ENCODE measurements at regions not wholly inside any gene's neighbourhood (a gene's known extent, or its start where the extent isn't known, plus 50 kb on each side); places are given as distances from the start of the nearest gene placed in this dataset.

DNA sequence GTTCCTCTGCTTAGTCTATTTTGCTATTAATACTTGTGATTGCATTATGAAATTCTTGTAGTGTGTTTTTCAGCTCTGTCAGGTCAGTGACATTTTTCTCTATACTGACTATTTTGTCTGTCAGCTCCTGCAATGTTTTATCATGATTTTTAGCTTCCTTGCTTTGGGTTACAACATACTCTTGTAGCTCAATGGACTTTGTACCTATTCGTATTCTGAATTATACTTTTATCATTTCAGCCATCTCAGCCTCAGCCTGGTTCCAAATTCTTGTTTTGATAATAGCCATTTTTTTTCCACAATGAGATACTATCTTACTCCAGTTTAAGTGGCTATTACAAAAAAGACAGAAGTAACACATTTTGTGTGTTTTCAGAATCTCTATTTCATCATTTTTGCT lies 204.2 kb upstream of the ONECUT1 start:
- POLR2A ChIA-PET: no interaction called here
- H3K9ac ChIP-seq: no peak overlapping the region

More for the DNA sequence above, 204.2 kb upstream of the ONECUT1 start:
- Histone ChIP-seq H3K79me2 (ENCODE audit: insufficient read depth) (no peaks in the 10 kb centered on the region), H3K4me3 (ENCODE audit: low read depth in 2 of 2, low read length in 1 of 2) (no peak overlapping the region), H3K27me3 (ENCODE audit: insufficient read depth) (no peaks in the 10 kb centered on the region), H4K20me1 (ENCODE audit: insufficient read depth) (no peaks in the 10 kb centered on the region), H2AFZ (ENCODE audit: low read depth) (no peak overlapping the region), H3K4me1 (ENCODE audit: control insufficient read depth in 1 of 2, insufficient read depth in 2 of 2, low read depth in 1 of 2, low read length in 1 of 2) (no peaks in the 10 kb centered on the region), H3F3A (replicated peaks; ENCODE audit: insufficient read depth) (no peaks in the 10 kb centered on the region), H3K36me3 (replicated peaks in 1 of 2; ENCODE audit: control insufficient read depth in 1 of 2, insufficient read depth in 2 of 2, low read length in 1 of 2) (no peaks in the 10 kb centered on the region), H3K4me2 (no peak overlapping the region), H3K9me3 (no peaks in the 10 kb centered on the region), H3K27ac (ENCODE audit: low read depth in 2 of 2, low read length in 1 of 2) (no peak overlapping the region), H3K9me2 (no peaks in the 10 kb centered on the region)
- TF ChIP-seq TCF12 (IDR thresholded peaks at IDR 0.05) (no peak), POLR2AphosphoS5 (IDR thresholded peaks at IDR 0.05; ENCODE audit: low read depth, low read length) (no peak), PBX3 (IDR thresholded peaks at IDR 0.05) (no peak), TAF1 (IDR thresholded peaks at IDR 0.05; ENCODE audit: borderline replicate concordance, low read depth, low read length) (no peak), MEF2A (IDR thresholded peaks at IDR 0.05; ENCODE audit: borderline replicate concordance, low read depth) (no peak), REST (IDR thresholded peaks at IDR 0.05; ENCODE audit: low read depth, low read length) (no peak), MAX (IDR thresholded peaks at IDR 0.05; ENCODE audit: low read depth) (no peak), RXRA (IDR thresholded peaks at IDR 0.05; ENCODE audit: borderline replicate concordance, low read depth) (no peak), FOSL2 (IDR thresholded peaks at IDR 0.05; ENCODE audit: borderline replicate concordance, low read depth) (no peak), FOXJ3 (CRISPR knock-in tag; IDR thresholded peaks at IDR 0.05) (no peak), NFIC (IDR thresholded peaks at IDR 0.05; ENCODE audit: borderline replicate concordance) (no peak)
- TF ChIP-seq, protein P1, sequence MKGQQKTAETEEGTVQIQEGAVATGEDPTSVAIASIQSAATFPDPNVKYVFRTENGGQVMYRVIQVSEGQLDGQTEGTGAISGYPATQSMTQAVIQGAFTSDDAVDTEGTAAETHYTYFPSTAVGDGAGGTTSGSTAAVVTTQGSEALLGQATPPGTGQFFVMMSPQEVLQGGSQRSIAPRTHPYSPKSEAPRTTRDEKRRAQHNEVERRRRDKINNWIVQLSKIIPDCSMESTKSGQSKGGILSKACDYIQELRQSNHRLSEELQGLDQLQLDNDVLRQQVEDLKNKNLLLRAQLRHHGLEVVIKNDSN (IDR thresholded peaks at IDR 0.05; ENCODE audit: borderline replicate concordance, low read depth): no peak
- CTCF ChIA-PET: no interaction called here
- DNase-seq: no peak
- WGBS (ENCODE audit: low lambda C conversion rate): 0% methylated on average over 1 of the region's 1 CpG

Data from SK-N-SH (cell line).